Osteocyte (in vitro differentiated cells): ENCODE measurements at regions not wholly inside any gene's neighbourhood (a gene's known extent, or its start where the extent isn't known, plus 50 kb on each side); places are given as distances from the start of the nearest gene placed in this dataset.

Experiments
- DNase-seq: peaks from one replicate; pipeline ENCODE4 v3.0.0; 2021; ENCODE audit warnings: mixed read lengths; ENCODE audit not compliant: unreplicated experiment; ENCODE audit errors: extremely low spot score
- H3K27ac Mint-ChIP-seq: one replicate; pipeline ENCODE4 v1.8.0; 2021; ENCODE audit warnings: mild to moderate bottlenecking, mixed read lengths; ENCODE audit not compliant: unreplicated experiment
- H3K27me3 Mint-ChIP-seq: one replicate; pipeline ENCODE4 v1.8.0; 2021; ENCODE audit warnings: mixed read lengths; ENCODE audit not compliant: unreplicated experiment
- H3K36me3 Mint-ChIP-seq: one replicate; pipeline ENCODE4 v1.8.0; 2021; ENCODE audit warnings: mixed read lengths; ENCODE audit not compliant: unreplicated experiment
- H3K4me1 Mint-ChIP-seq: one replicate; pipeline ENCODE4 v1.8.0; 2021; ENCODE audit warnings: mixed read lengths; ENCODE audit not compliant: unreplicated experiment
- H3K4me3 Mint-ChIP-seq: one replicate; pipeline ENCODE4 v1.8.0; 2021; ENCODE audit warnings: mild to moderate bottlenecking, moderate library complexity, mixed read lengths; ENCODE audit not compliant: unreplicated experiment
- H3K9me3 Mint-ChIP-seq: one replicate; pipeline ENCODE4 v1.8.0; 2021; ENCODE audit warnings: mixed read lengths; ENCODE audit not compliant: unreplicated experiment
- TF ChIP-seq, protein P1 (sequence below): fragments of 200-600 bp; sonication (generic); IDR thresholded peaks from 2 replicates; pipeline ENCODE4 v1.5.0; 2021; ENCODE audit warnings: antibody characterized with exemption, mild to moderate bottlenecking, moderate library complexity

DNA sequence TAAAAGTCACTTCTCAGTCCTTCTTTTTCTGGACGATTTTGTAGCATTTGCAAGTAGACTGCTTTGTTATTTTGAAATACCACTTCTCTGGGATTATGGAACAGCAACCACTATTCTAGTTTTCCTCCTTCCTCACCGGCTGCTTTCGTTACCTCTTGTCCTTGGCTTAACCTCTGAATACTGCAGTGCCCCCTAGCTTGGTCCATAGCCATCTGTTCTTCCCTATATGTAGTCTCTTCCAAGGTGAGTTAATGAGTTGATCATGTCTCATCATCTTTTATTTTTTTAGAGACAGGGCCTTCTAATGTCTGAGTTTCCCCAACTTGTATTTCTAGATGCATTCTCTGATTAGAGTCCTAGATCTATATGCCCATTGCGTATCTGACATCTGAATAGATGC, 694.3 kb downstream of the NTRK3 start:
- Mint-ChIP-seq H3K4me3 (no peak overlapping the region), H3K27me3 (no peaks in the 10 kb centered on the region), H3K4me1 (no peaks in the 10 kb centered on the region), H3K9me3 (no peaks in the 10 kb centered on the region), H3K27ac (no peak overlapping the region), H3K36me3 (no peaks in the 10 kb centered on the region)
- TF ChIP-seq, protein P1, sequence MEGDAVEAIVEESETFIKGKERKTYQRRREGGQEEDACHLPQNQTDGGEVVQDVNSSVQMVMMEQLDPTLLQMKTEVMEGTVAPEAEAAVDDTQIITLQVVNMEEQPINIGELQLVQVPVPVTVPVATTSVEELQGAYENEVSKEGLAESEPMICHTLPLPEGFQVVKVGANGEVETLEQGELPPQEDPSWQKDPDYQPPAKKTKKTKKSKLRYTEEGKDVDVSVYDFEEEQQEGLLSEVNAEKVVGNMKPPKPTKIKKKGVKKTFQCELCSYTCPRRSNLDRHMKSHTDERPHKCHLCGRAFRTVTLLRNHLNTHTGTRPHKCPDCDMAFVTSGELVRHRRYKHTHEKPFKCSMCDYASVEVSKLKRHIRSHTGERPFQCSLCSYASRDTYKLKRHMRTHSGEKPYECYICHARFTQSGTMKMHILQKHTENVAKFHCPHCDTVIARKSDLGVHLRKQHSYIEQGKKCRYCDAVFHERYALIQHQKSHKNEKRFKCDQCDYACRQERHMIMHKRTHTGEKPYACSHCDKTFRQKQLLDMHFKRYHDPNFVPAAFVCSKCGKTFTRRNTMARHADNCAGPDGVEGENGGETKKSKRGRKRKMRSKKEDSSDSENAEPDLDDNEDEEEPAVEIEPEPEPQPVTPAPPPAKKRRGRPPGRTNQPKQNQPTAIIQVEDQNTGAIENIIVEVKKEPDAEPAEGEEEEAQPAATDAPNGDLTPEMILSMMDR: no peak
- no peak for DNase-seq

DNA sequence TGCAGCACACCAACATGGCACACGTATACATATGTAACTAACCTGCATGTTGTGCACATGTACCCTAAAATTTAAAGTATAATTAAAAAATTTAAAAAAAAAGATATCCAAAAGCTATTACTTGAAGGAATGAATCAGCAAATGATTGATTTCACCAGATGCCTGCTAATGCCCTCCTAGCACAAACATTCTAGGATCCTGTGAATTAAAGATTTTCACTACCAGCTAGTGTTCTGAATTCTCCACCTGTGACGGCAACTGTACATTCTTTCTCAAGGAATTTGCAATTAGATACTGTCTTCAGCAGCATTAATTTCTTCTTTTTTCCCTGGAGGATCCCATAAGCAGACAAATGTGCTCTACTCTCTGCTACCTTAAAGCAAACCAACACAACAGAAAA, 694.9 kb downstream of the NTRK3 start:
- no peaks in the 10 kb centered on the region for H3K27me3 Mint-ChIP-seq

DNA sequence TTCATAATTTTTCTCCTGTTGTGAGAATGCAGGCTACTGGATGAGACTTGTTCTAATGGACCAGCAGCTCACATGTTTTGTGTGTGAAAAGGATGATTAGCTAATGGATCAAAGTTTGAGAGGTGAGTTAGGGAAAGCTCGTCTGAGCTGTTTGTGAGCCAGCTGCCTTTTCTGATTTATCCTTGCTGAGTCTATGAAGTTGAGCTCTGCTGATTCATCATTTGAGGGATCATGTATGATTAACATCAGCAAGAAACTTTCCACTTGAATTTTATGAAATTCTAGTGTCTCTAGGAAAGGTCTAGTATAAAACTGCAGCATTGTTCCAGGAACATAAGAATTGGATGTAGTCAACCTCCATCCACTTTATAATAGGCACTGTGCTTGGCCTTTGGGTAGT, 698.7 kb downstream of the NTRK3 start:
- H3K27me3 Mint-ChIP-seq: no peaks in the 10 kb centered on the region
- no peaks in the 10 kb centered on the region for H3K36me3 Mint-ChIP-seq
- DNase-seq: no peak
- peaks cover 15% of the 10 kb centered on the region for H3K9me3 Mint-ChIP-seq
- TF ChIP-seq, protein P1: no peak
- H3K27ac Mint-ChIP-seq: no peak overlapping the region
- no peaks in the 10 kb centered on the region for H3K4me1 Mint-ChIP-seq
- H3K4me3 Mint-ChIP-seq: no peak overlapping the region

More for the DNA sequence above, 694.9 kb downstream of the NTRK3 start:
- no peak overlapping the region for H3K27ac Mint-ChIP-seq
- DNase-seq: no peak
- no peaks in the 10 kb centered on the region for H3K9me3 Mint-ChIP-seq
- no peaks in the 10 kb centered on the region for H3K36me3 Mint-ChIP-seq
- no peak overlapping the region for H3K4me3 Mint-ChIP-seq
- H3K4me1 Mint-ChIP-seq: no peaks in the 10 kb centered on the region
- TF ChIP-seq, protein P1: no peak

DNA sequence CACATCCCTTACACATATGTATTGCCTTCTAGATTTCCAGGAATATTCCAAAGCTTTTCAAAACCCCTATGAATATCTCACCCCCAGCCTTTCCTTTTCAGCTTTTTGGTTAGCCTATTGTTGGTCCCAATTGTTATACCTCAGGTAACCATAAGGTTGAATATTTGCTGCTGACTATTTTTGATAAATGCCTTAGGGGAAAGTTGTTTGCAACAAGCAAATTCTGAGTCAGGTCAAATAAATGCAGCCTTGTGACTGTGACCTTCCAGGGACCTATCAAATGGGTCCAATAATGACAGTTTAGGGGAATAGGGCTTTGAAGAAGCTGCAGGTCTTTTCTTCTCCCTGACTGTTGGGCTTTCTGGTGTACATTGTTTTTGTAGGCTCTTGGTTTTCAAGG, 699.7 kb downstream of the NTRK3 start:
- DNase-seq: no peak
- H3K27me3 Mint-ChIP-seq: no peaks in the 10 kb centered on the region
- H3K9me3 Mint-ChIP-seq: peaks cover 15% of the 10 kb centered on the region
- no peak overlapping the region for H3K4me3 Mint-ChIP-seq
- TF ChIP-seq, protein P1: no peak
- H3K27ac Mint-ChIP-seq: no peak overlapping the region
- no peaks in the 10 kb centered on the region for H3K36me3 Mint-ChIP-seq
- H3K4me1 Mint-ChIP-seq: no peaks in the 10 kb centered on the region

DNA sequence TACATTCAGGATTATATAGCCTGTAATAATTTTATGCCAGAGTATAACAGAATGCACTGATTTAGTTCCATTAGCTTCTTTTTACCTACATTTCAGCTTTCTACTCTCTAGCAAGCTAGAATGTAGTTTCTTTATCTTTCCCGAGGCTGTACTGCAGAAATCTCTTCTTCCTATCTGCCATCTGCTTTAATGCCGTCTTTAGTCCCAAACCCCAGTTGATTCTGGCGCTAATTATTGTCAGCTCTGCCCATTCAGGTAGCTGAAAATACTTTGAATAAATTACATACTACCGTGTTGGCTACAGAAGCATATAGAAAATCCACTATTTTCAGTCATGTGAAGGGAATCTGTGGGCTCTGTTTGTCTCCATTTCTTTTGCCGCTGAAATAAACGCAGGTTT, 706.7 kb downstream of the NTRK3 start:
- Mint-ChIP-seq H3K4me3 (no peak overlapping the region), H3K36me3 (no peaks in the 10 kb centered on the region), H3K27ac (no peak overlapping the region), H3K27me3 (no peaks in the 10 kb centered on the region), H3K9me3 (peaks cover 26% of the 10 kb centered on the region), H3K4me1 (no peaks in the 10 kb centered on the region)
- TF ChIP-seq, protein P1: no peak
- no peak for DNase-seq
